ENCODE measurements at regions not wholly inside any gene's neighbourhood (a gene's known extent, or its start where the extent isn't known, plus 50 kb on each side); places are given as distances from the start of the nearest gene placed in this dataset.

DNA sequence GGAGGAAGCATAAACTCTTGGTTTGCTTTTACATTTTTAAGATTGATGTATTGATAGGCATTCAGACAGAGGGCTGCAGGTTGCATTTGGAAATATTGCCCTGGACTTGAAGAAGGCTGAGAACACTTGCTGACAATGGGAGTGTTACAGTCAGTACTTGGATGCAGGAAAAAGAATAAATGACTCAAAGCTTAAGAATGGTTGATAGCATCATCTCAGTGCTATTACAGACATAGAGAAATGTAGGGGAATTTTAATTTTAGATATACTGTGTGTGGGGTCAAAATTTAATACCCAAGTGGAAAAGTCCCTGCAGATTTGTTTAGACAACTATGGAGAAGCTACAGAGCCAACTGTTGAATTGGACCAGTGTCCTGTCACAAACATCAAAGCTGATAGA, 101.1 kb downstream of the ISL1 start:
- Histone ChIP-seq H3K27ac (ENCODE audit: low read depth) (no peak overlapping the region), H3F3A (replicated peaks; ENCODE audit: low read depth) (no peaks in the 10 kb centered on the region), H3K4me3 (no peak overlapping the region), H3K79me2 (replicated peaks; ENCODE audit: insufficient read depth) (no peaks in the 10 kb centered on the region), H3K36me3 (ENCODE audit: insufficient read depth) (no peaks in the 10 kb centered on the region), H4K20me1 (replicated peaks; ENCODE audit: insufficient read depth) (no peaks in the 10 kb centered on the region), H3K4me1 (ENCODE audit: insufficient read depth) (0 out of 2 replicates have a peak, but pooled peaks cover 3% of the 10 kb centered on the region), H3K4me2 (no peak overlapping the region), H3K27me3 (ENCODE audit: insufficient read depth) (no peaks in the 10 kb centered on the region), H2AFZ (no peak overlapping the region), H3K9me2 (ENCODE audit: insufficient read depth) (no peaks in the 10 kb centered on the region)
- no peaks in the 10 kb centered on the region for H3K27me3 Mint-ChIP-seq (ENCODE audit: insufficient read depth, low read depth, poor library complexity)
- no peak overlapping the region for H3K4me3 Mint-ChIP-seq
- no peaks in the 10 kb centered on the region for H3K36me3 Mint-ChIP-seq (ENCODE audit: low read depth)
- ATAC-seq (no peak), DNase-seq (ENCODE audit: low spot score) (no peak)
- no peaks in the 10 kb centered on the region for H3K9me3 Mint-ChIP-seq
- H3K27ac Mint-ChIP-seq: no peak overlapping the region
- H3K4me1 Mint-ChIP-seq: no peaks in the 10 kb centered on the region
- no peak for TF ChIP-seq CREB1 (CRISPR knock-in tag; IDR thresholded peaks at IDR 0.05; ENCODE audit: low read depth)
- TF ChIP-seq, protein P1, sequence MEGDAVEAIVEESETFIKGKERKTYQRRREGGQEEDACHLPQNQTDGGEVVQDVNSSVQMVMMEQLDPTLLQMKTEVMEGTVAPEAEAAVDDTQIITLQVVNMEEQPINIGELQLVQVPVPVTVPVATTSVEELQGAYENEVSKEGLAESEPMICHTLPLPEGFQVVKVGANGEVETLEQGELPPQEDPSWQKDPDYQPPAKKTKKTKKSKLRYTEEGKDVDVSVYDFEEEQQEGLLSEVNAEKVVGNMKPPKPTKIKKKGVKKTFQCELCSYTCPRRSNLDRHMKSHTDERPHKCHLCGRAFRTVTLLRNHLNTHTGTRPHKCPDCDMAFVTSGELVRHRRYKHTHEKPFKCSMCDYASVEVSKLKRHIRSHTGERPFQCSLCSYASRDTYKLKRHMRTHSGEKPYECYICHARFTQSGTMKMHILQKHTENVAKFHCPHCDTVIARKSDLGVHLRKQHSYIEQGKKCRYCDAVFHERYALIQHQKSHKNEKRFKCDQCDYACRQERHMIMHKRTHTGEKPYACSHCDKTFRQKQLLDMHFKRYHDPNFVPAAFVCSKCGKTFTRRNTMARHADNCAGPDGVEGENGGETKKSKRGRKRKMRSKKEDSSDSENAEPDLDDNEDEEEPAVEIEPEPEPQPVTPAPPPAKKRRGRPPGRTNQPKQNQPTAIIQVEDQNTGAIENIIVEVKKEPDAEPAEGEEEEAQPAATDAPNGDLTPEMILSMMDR (conservative IDR thresholded peaks at IDR 0.05; ENCODE audit: low read depth in 2 of 2): no peak
- no peak for TF ChIP-seq ZNF331 (CRISPR knock-in tag; IDR thresholded peaks at IDR 0.05; ENCODE audit: low read depth)
- no peak for TF ChIP-seq EZH2phosphoT487 (IDR thresholded peaks at IDR 0.05; ENCODE audit: unreplicated experiment)
- TF ChIP-seq, protein P2, sequence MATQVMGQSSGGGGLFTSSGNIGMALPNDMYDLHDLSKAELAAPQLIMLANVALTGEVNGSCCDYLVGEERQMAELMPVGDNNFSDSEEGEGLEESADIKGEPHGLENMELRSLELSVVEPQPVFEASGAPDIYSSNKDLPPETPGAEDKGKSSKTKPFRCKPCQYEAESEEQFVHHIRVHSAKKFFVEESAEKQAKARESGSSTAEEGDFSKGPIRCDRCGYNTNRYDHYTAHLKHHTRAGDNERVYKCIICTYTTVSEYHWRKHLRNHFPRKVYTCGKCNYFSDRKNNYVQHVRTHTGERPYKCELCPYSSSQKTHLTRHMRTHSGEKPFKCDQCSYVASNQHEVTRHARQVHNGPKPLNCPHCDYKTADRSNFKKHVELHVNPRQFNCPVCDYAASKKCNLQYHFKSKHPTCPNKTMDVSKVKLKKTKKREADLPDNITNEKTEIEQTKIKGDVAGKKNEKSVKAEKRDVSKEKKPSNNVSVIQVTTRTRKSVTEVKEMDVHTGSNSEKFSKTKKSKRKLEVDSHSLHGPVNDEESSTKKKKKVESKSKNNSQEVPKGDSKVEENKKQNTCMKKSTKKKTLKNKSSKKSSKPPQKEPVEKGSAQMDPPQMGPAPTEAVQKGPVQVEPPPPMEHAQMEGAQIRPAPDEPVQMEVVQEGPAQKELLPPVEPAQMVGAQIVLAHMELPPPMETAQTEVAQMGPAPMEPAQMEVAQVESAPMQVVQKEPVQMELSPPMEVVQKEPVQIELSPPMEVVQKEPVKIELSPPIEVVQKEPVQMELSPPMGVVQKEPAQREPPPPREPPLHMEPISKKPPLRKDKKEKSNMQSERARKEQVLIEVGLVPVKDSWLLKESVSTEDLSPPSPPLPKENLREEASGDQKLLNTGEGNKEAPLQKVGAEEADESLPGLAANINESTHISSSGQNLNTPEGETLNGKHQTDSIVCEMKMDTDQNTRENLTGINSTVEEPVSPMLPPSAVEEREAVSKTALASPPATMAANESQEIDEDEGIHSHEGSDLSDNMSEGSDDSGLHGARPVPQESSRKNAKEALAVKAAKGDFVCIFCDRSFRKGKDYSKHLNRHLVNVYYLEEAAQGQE (IDR thresholded peaks at IDR 0.05; ENCODE audit: unreplicated experiment): no peak
- TF ChIP-seq POLR2AphosphoS5 (IDR thresholded peaks at IDR 0.05; ENCODE audit: low read depth): no peak
- TF ChIP-seq NANOG (IDR thresholded peaks at IDR 0.05; ENCODE audit: borderline replicate concordance): no peak
- TF ChIP-seq EZH2 (IDR thresholded peaks at IDR 0.05; ENCODE audit: low read depth, unreplicated experiment): no peak
- TF ChIP-seq, protein P3, sequence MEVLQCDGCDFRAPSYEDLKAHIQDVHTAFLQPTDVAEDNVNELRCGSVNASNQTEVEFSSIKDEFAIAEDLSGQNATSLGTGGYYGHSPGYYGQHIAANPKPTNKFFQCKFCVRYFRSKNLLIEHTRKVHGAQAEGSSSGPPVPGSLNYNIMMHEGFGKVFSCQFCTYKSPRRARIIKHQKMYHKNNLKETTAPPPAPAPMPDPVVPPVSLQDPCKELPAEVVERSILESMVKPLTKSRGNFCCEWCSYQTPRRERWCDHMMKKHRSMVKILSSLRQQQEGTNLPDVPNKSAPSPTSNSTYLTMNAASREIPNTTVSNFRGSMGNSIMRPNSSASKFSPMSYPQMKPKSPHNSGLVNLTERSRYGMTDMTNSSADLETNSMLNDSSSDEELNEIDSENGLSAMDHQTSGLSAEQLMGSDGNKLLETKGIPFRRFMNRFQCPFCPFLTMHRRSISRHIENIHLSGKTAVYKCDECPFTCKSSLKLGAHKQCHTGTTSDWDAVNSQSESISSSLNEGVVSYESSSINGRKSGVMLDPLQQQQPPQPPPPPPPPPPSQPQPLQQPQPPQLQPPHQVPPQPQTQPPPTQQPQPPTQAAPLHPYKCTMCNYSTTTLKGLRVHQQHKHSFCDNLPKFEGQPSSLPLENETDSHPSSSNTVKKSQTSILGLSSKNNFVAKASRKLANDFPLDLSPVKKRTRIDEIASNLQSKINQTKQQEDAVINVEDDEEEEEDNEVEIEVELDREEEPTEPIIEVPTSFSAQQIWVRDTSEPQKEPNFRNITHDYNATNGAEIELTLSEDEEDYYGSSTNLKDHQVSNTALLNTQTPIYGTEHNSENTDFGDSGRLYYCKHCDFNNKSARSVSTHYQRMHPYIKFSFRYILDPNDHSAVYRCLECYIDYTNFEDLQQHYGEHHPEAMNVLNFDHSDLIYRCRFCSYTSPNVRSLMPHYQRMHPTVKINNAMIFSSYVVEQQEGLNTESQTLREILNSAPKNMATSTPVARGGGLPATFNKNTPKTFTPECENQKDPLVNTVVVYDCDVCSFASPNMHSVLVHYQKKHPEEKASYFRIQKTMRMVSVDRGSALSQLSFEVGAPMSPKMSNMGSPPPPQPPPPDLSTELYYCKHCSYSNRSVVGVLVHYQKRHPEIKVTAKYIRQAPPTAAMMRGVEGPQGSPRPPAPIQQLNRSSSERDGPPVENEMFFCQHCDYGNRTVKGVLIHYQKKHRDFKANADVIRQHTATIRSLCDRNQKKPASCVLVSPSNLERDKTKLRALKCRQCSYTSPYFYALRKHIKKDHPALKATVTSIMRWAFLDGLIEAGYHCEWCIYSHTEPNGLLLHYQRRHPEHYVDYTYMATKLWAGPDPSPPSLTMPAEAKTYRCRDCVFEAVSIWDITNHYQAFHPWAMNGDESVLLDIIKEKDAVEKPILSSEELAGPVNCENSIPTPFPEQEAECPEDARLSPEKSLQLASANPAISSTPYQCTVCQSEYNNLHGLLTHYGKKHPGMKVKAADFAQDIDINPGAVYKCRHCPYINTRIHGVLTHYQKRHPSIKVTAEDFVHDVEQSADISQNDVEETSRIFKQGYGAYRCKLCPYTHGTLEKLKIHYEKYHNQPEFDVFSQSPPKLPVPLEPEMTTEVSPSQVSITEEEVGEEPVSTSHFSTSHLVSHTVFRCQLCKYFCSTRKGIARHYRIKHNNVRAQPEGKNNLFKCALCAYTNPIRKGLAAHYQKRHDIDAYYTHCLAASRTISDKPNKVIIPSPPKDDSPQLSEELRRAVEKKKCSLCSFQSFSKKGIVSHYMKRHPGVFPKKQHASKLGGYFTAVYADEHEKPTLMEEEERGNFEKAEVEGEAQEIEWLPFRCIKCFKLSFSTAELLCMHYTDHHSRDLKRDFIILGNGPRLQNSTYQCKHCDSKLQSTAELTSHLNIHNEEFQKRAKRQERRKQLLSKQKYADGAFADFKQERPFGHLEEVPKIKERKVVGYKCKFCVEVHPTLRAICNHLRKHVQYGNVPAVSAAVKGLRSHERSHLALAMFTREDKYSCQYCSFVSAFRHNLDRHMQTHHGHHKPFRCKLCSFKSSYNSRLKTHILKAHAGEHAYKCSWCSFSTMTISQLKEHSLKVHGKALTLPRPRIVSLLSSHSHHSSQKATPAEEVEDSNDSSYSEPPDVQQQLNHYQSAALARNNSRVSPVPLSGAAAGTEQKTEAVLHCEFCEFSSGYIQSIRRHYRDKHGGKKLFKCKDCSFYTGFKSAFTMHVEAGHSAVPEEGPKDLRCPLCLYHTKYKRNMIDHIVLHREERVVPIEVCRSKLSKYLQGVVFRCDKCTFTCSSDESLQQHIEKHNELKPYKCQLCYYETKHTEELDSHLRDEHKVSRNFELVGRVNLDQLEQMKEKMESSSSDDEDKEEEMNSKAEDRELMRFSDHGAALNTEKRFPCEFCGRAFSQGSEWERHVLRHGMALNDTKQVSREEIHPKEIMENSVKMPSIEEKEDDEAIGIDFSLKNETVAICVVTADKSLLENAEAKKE (CRISPR knock-in tag; IDR thresholded peaks at IDR 0.05): no peak
- TF ChIP-seq ETS1 (IDR thresholded peaks at IDR 0.05): no peak
- no peak for TF ChIP-seq JUNB (IDR thresholded peaks at IDR 0.05; ENCODE audit: unreplicated experiment)
- TF ChIP-seq ZNF114 (CRISPR knock-in tag; IDR thresholded peaks at IDR 0.05): no peak
- TF ChIP-seq STAT1 (IDR thresholded peaks at IDR 0.05; ENCODE audit: unreplicated experiment): no peak
